ENCODE measurements at regions not wholly inside any gene's neighbourhood (a gene's known extent, or its start where the extent isn't known, plus 50 kb on each side); places are given as distances from the start of the nearest gene placed in this dataset.

DNA sequence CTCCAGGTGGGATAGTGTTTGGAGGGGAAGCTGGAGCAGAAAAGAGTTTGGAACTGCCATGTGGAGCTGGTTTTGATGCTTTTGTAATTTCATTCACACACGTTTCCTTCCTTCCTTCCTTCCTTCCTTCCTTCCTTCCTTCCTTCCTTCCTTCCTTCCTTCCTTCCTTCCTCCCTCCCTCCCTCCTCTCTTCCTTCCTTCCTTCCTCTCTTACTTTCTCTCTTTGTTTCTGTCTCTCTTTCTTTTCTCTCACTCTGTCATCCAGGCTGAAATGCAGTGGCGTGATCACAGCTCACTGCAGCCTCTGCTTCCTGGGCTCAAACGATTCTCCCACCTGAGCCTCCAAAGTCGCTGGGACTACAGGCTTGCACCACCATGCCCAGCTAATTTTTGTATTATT, 168.0 kb upstream of the ARID2 start:
- Mint-ChIP-seq H3K27me3 (no peaks in the 10 kb centered on the region), H3K9me3 (no peaks in the 10 kb centered on the region), H3K27ac (no peak overlapping the region), H3K4me3 (no peak overlapping the region), H3K4me1 (ENCODE audit: low read depth) (peaks cover 10% of the 10 kb centered on the region), H3K36me3 (ENCODE audit: low read depth) (no peaks in the 10 kb centered on the region)
- intact Hi-C loops (cut with micrococcal nuclease) = no loop called here

DNA sequence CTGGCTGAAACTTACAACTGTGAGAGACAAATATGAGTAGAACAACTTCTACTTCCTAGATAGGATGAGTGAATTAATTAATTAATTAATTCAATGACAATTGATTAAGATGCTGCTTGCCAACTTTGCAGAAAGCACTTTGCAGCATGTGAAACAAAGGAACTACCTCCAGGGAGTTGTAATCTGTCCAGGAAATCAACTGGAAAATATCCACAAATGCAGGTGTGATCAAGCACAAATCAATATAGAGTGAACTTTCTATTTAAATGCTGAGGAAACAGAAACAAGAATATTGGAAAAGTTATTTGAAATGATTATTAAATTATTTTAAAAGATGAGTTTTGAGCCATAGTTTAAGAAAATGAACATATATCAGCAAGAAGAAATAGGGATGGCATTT, 163.9 kb upstream of the ARID2 start:
- intact Hi-C loops (cut with micrococcal nuclease) = no loop called here
- Mint-ChIP-seq H3K27me3 (no peaks in the 10 kb centered on the region), H3K4me1 (ENCODE audit: low read depth) (peaks cover 8% of the 10 kb centered on the region), H3K9me3 (no peaks in the 10 kb centered on the region), H3K4me3 (no peak overlapping the region), H3K36me3 (ENCODE audit: low read depth) (no peaks in the 10 kb centered on the region), H3K27ac (no peak overlapping the region)

DNA sequence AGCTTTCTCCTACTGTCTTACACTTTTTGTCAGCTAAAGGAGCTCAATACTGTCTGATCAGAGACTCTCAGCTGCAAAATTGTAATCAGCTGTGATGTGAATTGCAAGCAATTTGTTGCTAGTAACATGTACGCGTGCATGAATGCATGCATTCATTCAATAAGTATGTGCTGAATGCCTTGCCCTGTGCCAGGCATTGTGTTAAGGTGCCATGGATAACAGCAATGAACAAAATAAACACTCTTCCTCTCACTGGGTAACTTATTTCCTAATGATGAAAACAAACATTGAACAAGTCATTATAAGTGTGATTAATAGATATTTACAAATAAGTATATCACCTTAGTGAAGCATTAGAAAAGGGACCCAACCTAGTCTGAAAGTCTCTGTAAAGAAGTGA, 163.2 kb upstream of the ARID2 start:
- H3K27ac Mint-ChIP-seq = no peak overlapping the region
- no peak overlapping the region for H3K4me3 Mint-ChIP-seq
- no peaks in the 10 kb centered on the region for H3K36me3 Mint-ChIP-seq (ENCODE audit: low read depth)
- no peaks in the 10 kb centered on the region for H3K9me3 Mint-ChIP-seq
- intact Hi-C loops (cut with micrococcal nuclease) = no loop called here
- H3K4me1 Mint-ChIP-seq (ENCODE audit: low read depth) = peaks cover 8% of the 10 kb centered on the region
- no peaks in the 10 kb centered on the region for H3K27me3 Mint-ChIP-seq

DNA sequence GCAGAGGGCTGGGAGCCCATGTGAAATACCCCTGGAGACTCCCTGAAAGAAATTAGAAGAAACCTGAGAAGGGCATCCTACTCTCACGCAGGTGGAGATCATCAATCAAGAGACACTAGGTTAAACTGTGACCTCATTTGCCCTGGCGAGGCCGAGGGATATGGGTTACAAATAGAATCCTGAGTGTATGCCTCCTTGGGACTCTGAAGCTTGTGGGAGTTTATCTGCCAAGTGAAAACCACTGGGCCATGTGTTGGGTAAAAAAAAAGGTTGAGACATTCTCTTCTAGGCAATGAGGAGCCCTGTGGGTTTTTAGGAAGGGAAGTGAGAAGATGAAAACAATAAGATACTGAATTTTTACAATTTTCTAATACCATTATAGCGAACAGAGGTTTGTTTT, 160.7 kb upstream of the ARID2 start:
- no peaks in the 10 kb centered on the region for H3K9me3 Mint-ChIP-seq
- intact Hi-C loops (cut with micrococcal nuclease) = no loop called here
- H3K36me3 Mint-ChIP-seq (ENCODE audit: low read depth) = no peaks in the 10 kb centered on the region
- H3K27me3 Mint-ChIP-seq = no peaks in the 10 kb centered on the region
- no peak overlapping the region for H3K4me3 Mint-ChIP-seq
- H3K27ac Mint-ChIP-seq = no peak overlapping the region
- peaks cover 8% of the 10 kb centered on the region for H3K4me1 Mint-ChIP-seq (ENCODE audit: low read depth)

DNA sequence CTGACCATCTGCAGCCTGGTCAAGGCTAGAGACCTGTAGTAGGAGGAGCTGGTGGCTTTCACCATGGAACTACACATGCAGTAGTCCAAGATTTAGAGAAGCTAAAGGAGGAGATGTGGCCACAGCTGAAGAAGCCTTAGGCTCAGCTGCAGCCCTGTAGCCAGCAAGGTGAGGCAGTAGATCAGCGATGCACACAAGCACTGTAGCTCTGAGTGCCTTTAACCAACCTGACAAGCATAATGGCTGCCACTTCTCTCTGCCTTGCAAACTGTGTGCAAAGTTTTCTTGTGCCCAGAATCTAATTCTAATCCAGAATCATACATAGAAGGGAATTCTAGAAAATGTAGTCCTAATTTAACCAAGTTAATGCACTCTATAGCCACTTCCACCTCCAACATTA, 159.0 kb upstream of the ARID2 start:
- no peaks in the 10 kb centered on the region for H3K9me3 Mint-ChIP-seq
- H3K27ac Mint-ChIP-seq = no peak overlapping the region
- no peak overlapping the region for H3K4me3 Mint-ChIP-seq
- no peaks in the 10 kb centered on the region for H3K27me3 Mint-ChIP-seq
- peaks cover 8% of the 10 kb centered on the region for H3K4me1 Mint-ChIP-seq (ENCODE audit: low read depth)
- intact Hi-C loops (cut with micrococcal nuclease) = no loop called here
- H3K36me3 Mint-ChIP-seq (ENCODE audit: low read depth) = no peaks in the 10 kb centered on the region

DNA sequence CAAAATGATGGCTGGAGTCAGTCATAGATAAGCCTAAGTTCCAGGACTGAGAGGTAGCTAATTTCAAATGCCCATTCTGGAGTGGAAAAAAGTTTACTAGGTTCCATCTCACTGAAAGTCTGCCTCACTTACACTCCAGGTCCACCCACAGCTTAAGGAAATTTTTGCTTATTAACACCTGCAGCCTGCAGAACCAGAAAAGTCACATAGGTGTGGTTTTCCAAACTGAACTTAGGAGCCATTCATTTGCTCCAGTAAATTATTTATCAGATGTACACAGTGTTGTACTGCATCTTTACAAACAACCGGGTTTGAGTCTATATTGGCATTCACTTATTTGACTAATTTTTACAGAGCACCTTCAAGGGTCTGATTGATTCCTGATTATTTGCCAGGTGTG, 157.4 kb upstream of the ARID2 start:
- H3K4me1 Mint-ChIP-seq (ENCODE audit: low read depth) = peaks cover 22% of the 10 kb centered on the region
- intact Hi-C loops (cut with micrococcal nuclease) = no loop called here
- H3K36me3 Mint-ChIP-seq (ENCODE audit: low read depth) = no peaks in the 10 kb centered on the region
- no peak overlapping the region for H3K27ac Mint-ChIP-seq
- no peaks in the 10 kb centered on the region for H3K27me3 Mint-ChIP-seq
- no peak overlapping the region for H3K4me3 Mint-ChIP-seq
- no peaks in the 10 kb centered on the region for H3K9me3 Mint-ChIP-seq

DNA sequence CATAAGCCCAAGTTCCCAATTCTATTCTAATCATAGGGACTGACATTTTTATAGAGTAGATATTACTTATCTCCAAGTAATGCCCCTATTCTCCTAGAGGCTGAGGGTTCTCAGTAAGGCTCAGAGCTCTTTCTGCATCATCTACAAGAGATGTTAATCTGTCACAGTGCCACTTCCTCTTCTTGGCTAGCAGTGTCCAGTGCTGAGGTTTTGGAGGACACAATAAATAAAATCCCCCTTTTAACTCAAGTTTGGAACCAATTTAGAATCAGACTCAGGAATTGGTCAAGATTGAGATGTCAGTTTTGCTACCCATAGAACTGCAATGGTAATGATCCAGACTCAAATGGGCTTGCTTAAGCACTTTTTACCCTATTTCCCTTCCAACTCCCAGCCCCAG, 154.1 kb upstream of the ARID2 start:
- peak overlapping the region; percentile 71 for H3K27ac Mint-ChIP-seq
- intact Hi-C loops (cut with micrococcal nuclease) = no loop called here

DNA sequence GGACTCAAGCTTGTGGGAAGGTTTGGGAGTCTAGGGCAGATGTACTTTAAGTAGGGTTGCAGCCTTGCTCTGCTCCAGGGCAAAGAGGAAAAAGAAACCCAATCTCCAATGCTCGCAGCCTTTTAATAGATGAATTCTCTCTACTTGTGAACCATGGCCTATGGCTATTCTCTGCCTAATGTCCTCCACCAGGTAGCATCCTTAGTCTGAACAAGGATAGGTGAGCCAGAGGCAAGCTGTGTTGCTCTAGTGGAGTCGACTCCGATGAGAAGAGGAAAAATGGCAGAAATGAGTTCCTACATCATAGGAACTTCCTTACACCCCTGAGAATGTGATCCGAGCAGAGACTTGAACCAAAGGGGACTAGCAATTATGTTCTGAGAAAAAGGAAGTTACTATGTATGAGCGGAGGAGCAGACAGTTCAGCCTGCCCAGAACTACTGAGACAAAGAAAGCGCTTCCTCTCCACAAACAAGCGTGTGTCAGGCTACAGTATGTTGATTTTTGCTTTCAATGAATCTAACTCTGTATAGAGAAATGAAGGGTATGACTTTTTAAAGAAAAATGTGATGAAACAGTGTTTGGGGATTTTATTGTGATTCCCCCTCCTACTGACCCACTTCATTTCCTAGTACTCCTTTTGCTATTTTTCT, 153.6 kb upstream of the ARID2 start:
- H3K36me3 Mint-ChIP-seq (ENCODE audit: low read depth) = no peaks in the 10 kb centered on the region
- peak overlapping the region; percentile 71 for H3K27ac Mint-ChIP-seq
- no peaks in the 10 kb centered on the region for H3K27me3 Mint-ChIP-seq
- H3K9me3 Mint-ChIP-seq = peaks cover 3% of the 10 kb centered on the region
- peaks cover 19% of the 10 kb centered on the region for H3K4me1 Mint-ChIP-seq (ENCODE audit: low read depth)
- intact Hi-C loops (cut with micrococcal nuclease) = no loop called here
- H3K4me3 Mint-ChIP-seq = no peak overlapping the region

More for the DNA sequence above, 154.1 kb upstream of the ARID2 start:
- Mint-ChIP-seq H3K9me3 (no peaks in the 10 kb centered on the region), H3K27me3 (no peaks in the 10 kb centered on the region), H3K4me3 (no peak overlapping the region), H3K4me1 (ENCODE audit: low read depth) (peaks cover 19% of the 10 kb centered on the region), H3K36me3 (ENCODE audit: low read depth) (no peaks in the 10 kb centered on the region)

DNA sequence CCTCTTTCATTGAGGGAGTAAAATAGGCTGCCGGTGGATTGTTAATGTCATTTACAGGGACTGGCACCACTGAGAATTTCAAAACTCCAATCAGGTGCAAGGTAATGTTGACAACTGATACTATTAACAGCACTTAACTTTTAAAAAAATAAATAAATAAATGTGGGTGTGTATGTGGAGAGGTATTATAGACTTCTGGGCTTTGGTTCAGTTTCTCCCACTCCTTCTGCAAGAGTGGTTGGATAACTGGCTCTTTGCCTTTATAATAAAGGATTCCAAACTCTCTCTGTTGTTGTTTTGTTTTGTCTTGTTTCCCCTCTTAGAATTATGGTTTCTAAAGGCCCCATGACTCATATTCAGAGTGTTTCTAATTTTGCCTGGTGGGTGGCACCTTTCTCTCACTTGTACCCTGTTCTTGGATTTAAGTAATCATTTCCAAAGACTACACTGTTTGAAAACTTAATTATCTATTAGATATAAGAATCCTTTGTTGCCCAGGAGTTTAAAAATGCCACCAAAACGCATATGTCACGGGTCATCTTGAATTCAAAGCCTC, 151.6 kb upstream of the ARID2 start:
- Mint-ChIP-seq H3K36me3 (ENCODE audit: low read depth) (no peaks in the 10 kb centered on the region), H3K4me1 (ENCODE audit: low read depth) (peaks cover 23% of the 10 kb centered on the region), H3K9me3 (peaks cover 11% of the 10 kb centered on the region), H3K27ac (no peak overlapping the region), H3K27me3 (peaks cover 2% of the 10 kb centered on the region), H3K4me3 (no peak overlapping the region)
- intact Hi-C loops (cut with micrococcal nuclease) = no loop called here

DNA sequence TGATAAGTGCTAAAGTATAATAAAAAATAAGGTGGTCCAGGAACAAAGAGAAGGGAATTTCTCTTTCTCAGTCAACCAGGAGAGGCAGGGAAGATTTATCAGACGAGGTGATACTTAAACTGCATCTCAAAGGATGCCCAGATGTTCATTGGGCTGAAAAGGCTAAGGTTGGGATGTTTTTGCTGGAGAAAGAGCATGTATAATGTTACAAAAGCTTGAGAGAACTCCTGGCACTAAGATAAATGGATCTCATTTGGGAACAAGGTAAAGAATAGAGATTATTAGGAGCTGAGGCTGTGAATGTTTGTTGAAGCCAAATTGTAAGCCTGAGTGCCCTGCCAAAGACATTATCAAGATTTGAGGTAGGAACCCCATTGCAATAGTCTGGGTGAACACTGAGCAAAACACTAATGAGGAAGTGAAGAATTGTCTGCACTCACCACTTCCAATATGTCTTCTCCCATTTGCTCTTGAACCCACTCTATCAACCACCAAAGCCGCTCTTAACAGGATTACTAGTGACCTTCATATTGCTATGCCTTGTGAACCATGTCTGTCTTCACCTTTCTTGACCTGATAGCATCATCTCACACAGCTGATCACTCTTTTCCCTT, 149.0 kb upstream of the ARID2 start:
- intact Hi-C loops (cut with micrococcal nuclease) = no loop called here
- Mint-ChIP-seq H3K9me3 (peaks cover 11% of the 10 kb centered on the region), H3K4me1 (ENCODE audit: low read depth) (peaks cover 28% of the 10 kb centered on the region), H3K27ac (no peak overlapping the region), H3K36me3 (ENCODE audit: low read depth) (no peaks in the 10 kb centered on the region), H3K27me3 (peaks cover 2% of the 10 kb centered on the region), H3K4me3 (no peak overlapping the region)

DNA sequence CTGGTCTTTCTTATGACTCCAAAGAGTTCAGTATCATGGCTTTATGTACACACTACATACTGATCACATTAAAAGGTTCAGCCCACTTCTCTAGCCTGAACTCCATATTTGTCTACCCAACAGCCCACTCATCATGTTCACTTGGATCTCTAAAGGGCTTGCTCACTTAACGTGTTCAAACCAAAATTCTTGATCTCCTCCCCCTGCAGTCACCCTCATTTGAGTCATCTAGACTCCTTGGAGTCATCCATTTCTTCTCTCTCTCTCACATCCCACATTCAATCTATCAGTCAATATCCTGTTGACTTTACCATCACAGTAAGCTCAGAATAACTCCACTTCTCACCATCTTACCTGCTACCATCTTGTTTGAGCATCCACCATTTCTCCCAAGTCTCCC, 148.4 kb upstream of the ARID2 start:
- H3K9me3 Mint-ChIP-seq = peaks cover 11% of the 10 kb centered on the region
- intact Hi-C loops (cut with micrococcal nuclease) = no loop called here
- H3K27ac Mint-ChIP-seq = no peak overlapping the region

DNA sequence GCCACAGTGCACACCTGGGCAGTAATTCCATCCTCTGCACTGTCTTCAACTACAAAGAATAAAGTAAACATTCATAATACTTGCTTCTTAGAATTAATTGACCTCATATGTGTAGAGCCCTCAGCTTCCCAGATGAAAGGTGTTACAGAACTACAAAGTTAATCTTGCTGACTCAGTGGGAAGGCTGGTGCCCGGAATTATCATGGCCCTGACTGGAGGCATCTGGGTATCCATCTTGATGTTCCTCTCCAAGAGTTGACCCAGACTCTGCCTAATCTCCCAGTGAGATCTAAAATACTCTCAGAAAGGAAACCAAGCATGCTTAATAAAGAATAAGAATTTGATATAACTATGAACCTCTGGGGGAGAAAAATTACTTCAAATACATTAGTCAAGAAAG, 147.0 kb upstream of the ARID2 start:
- intact Hi-C loops (cut with micrococcal nuclease) = no loop called here
- Mint-ChIP-seq H3K27ac (no peak overlapping the region), H3K9me3 (peaks cover 11% of the 10 kb centered on the region), H3K27me3 (peaks cover 2% of the 10 kb centered on the region), H3K36me3 (ENCODE audit: low read depth) (no peaks in the 10 kb centered on the region), H3K4me1 (ENCODE audit: low read depth) (peaks cover 9% of the 10 kb centered on the region), H3K4me3 (no peak overlapping the region)

More for the DNA sequence above, 148.4 kb upstream of the ARID2 start:
- Mint-ChIP-seq H3K4me1 (ENCODE audit: low read depth) (peaks cover 23% of the 10 kb centered on the region), H3K4me3 (no peak overlapping the region), H3K36me3 (ENCODE audit: low read depth) (no peaks in the 10 kb centered on the region), H3K27me3 (peaks cover 2% of the 10 kb centered on the region)

DNA sequence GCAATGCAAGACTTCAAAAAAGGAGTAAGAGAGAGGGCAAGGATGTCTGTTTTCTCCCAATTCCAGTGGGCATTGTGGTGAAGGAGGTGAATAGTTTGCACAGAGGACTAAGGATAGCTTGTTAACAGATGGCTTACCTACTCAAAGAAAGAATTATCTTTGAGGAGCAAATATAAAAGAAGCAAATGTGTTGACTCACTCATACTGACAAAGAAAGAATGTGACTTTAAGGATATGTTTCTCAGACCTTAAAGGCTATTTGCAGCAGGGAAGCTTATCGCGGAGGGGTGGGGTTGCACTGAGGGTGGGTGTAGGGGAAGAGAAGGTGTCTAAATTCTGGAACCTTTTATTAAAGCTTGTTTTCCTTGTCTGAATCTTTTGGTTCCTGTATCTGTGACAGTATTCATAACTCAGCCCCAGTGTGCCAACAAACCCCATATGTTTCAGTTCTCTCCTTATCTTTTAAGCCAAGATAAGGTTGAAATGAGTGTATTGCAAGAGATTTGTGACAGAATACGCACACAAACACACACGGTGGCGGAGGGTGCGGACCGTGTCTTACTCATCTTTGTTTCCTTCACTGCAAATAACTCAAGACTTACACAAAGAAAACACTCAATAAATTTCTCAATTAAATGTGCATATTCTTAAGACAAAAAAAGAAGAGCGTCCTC, 146.4 kb upstream of the ARID2 start:
- H3K4me1 Mint-ChIP-seq (ENCODE audit: low read depth) = peaks cover 9% of the 10 kb centered on the region
- H3K36me3 Mint-ChIP-seq (ENCODE audit: low read depth) = no peaks in the 10 kb centered on the region
- H3K27ac Mint-ChIP-seq = no peak overlapping the region
- intact Hi-C loops (cut with micrococcal nuclease) = no loop called here
- no peak overlapping the region for H3K4me3 Mint-ChIP-seq
- peaks cover 11% of the 10 kb centered on the region for H3K9me3 Mint-ChIP-seq
- peaks cover 2% of the 10 kb centered on the region for H3K27me3 Mint-ChIP-seq

DNA sequence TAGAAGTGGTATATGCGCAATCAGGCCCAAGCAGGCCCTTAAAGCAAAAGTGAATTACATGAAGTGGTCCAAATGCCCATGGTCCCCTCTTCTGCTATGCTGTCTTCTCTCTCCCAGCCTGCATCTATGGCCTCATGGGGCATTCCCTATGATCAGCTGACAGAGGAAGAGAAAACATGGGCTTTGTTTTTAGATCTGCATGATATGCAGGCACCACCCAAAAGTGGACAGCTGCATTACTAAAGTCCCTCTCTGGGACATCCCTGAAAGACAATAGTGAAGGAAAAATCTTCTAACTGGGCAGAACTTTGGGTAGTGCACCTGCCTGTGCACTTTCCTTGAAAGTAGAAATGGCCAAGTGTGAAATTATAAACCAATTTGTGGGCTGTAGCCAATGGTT, 145.2 kb upstream of the ARID2 start:
- H3K27me3 Mint-ChIP-seq = peaks cover 2% of the 10 kb centered on the region
- H3K4me1 Mint-ChIP-seq (ENCODE audit: low read depth) = peaks cover 9% of the 10 kb centered on the region
- no peaks in the 10 kb centered on the region for H3K36me3 Mint-ChIP-seq (ENCODE audit: low read depth)
- no peak overlapping the region for H3K27ac Mint-ChIP-seq
- H3K9me3 Mint-ChIP-seq = peaks cover 11% of the 10 kb centered on the region
- no peak overlapping the region for H3K4me3 Mint-ChIP-seq
- intact Hi-C loops (cut with micrococcal nuclease) = no loop called here
